ENCODE measurements at regions not wholly inside any gene's neighbourhood (a gene's known extent, or its start where the extent isn't known, plus 50 kb on each side); places are given as distances from the start of the nearest gene placed in this dataset.
A peak's percentile ranks its signal among the peaks of the same experiment; 100 is the strongest.

DNA sequence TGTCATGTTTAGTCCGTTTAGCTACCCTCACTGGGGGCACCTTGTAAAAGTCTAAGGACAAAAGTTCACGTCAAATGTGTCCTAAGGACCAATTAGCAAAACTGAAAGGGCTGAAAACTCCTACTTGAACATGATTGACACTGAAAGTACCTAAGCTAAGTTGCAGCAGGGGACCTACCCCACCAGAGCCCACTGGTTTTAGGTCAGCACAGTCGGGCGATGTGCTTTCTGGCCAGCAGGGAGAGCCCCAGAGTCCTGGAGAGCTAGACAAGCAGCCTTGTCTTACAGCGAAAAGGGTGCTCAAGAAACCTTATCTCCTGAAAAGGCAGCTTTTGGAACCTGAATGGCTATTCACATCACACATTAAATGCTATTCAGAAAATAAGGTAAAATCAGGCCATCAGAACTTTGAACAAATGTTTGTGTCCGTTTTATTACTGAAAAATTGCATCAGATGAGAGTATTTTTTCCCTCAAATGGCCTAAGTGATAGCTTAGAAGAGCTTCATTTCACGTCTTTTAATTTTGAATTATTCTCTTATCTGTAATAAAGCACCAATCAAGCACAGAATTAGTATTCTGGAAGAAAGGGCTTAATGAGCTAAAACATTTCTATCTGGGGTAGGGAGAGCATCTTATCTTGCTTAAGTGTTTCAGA is 52.2 kb upstream of the MKI67 start:
- no peak for DNase-seq (ENCODE audit: low read depth)
- no peaks in the 10 kb centered on the region for H3K27me3 ChIP-seq (ENCODE audit: control insufficient read depth, insufficient read depth, low read length)
- H3K4me3 ChIP-seq (ENCODE audit: low read depth, low read length): no peak overlapping the region
- TF ChIP-seq, protein P1, sequence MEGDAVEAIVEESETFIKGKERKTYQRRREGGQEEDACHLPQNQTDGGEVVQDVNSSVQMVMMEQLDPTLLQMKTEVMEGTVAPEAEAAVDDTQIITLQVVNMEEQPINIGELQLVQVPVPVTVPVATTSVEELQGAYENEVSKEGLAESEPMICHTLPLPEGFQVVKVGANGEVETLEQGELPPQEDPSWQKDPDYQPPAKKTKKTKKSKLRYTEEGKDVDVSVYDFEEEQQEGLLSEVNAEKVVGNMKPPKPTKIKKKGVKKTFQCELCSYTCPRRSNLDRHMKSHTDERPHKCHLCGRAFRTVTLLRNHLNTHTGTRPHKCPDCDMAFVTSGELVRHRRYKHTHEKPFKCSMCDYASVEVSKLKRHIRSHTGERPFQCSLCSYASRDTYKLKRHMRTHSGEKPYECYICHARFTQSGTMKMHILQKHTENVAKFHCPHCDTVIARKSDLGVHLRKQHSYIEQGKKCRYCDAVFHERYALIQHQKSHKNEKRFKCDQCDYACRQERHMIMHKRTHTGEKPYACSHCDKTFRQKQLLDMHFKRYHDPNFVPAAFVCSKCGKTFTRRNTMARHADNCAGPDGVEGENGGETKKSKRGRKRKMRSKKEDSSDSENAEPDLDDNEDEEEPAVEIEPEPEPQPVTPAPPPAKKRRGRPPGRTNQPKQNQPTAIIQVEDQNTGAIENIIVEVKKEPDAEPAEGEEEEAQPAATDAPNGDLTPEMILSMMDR (IDR thresholded peaks at IDR 0.05; ENCODE audit: insufficient read depth, low read length, poor library complexity, severe bottlenecking): peak; percentile 68
- H3K36me3 ChIP-seq (ENCODE audit: control insufficient read depth, insufficient read depth, low read length): no peaks in the 10 kb centered on the region

- Histone ChIP-seq H3K27me3 (ENCODE audit: control insufficient read depth, insufficient read depth, low read length) (no peaks in the 10 kb centered on the region), H3K36me3 (ENCODE audit: control insufficient read depth, insufficient read depth, low read length) (no peaks in the 10 kb centered on the region), H3K4me3 (ENCODE audit: low read depth, low read length) (no peak overlapping the region)
- DNase-seq (ENCODE audit: low read depth): no peak
- TF ChIP-seq, protein P1 (IDR thresholded peaks at IDR 0.05; ENCODE audit: insufficient read depth, low read length, poor library complexity, severe bottlenecking): no peak
Observed at GRCh38 chr10:128180843-128181242, 54.6 kb upstream of the MKI67 start.

DNA sequence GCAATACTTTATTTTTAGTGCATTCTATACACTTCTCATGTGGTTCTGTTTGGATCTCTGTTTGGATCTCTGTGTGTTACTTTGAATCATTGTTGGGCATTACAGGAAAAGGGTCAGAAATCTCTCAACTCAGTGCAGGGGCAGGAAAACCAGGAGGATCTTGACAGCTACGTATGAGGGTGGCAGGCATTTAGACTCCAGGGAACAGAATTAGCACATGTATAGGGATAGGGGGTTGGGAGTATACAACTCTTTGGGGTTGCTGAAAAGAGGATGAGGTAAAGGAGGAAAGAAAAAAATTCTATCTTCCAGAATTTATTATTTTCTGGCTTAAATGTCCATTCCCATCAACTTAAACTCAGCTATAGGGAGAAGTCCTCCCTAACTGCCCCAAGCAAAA is 59.4 kb upstream of the MKI67 start:
- H3K4me3 ChIP-seq (ENCODE audit: low read depth, low read length): no peak overlapping the region
- H3K36me3 ChIP-seq (ENCODE audit: control insufficient read depth, insufficient read depth, low read length): no peaks in the 10 kb centered on the region
- no peak for DNase-seq (ENCODE audit: low read depth)
- H3K27me3 ChIP-seq (ENCODE audit: control insufficient read depth, insufficient read depth, low read length): peaks cover 5% of the 10 kb centered on the region
- TF ChIP-seq, protein P1 (IDR thresholded peaks at IDR 0.05; ENCODE audit: insufficient read depth, low read length, poor library complexity, severe bottlenecking): no peak

DNA sequence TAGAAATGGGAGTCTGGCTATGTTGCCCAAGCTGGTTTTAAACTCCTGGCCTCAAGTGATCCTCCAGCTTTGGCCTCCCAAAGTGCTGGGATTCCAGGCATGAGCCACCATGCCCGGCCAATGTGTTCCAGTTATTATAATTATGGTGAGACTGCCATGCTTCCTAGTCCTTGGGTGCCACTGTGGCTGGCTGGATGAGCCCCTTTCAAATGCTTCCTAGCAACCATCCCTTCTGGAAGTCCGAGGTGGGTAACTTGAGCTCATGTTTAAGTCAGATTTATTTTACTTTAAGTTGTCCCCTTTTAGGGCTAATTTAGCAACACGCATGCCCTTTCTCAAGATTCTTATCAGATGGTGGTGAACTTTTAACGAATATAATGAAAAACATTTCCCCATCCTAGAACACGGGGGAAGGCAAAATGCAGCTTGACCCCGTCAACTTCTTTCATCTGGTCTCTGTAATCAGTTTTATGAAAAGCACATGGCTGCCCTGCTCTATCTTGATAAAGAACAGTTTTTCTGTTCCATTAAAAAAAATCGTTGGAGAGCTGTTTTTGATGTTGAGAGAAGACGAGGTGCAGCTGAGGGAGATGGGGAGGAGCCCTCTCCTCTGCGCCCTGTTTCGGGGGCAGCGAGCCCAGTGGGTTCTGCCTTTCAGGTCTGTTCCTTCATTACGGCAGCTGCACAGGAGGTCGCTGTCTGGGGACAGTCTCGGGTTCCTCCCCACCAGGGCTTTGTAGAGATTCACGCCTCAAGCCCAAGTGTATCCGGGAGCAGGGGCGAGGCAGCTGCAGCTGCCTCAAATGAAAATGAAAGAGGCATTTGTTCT is 61.0 kb upstream of the MKI67 start:
- DNase-seq (ENCODE audit: low read depth): no peak
- no peaks in the 10 kb centered on the region for H3K36me3 ChIP-seq (ENCODE audit: control insufficient read depth, insufficient read depth, low read length)
- peaks cover 5% of the 10 kb centered on the region for H3K27me3 ChIP-seq (ENCODE audit: control insufficient read depth, insufficient read depth, low read length)
- no peak overlapping the region for H3K4me3 ChIP-seq (ENCODE audit: low read depth, low read length)
- TF ChIP-seq, protein P1 (IDR thresholded peaks at IDR 0.05; ENCODE audit: insufficient read depth, low read length, poor library complexity, severe bottlenecking): no peak

DNA sequence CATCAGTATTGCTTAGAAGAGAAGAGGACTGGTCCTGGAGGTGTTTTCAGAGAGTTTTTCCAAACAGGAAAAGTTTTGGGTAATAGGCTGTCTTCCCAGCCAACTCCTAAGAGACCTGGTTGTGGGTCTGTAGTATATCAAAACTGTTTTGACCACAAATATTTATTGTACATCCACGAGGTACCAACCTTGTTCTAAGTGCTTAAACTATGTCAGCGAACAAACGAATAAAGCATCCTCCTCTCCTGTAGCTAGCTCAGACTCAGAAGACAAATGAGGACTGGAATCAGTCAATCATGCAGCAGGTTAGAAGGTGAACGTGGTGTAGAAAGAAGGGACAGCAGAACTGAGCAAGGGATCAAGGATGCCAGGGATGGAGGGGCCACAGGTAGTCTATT is 61.6 kb upstream of the MKI67 start:
- TF ChIP-seq, protein P1 (IDR thresholded peaks at IDR 0.05; ENCODE audit: insufficient read depth, low read length, poor library complexity, severe bottlenecking): no peak

More for the DNA sequence above, 61.6 kb upstream of the MKI67 start:
- Histone ChIP-seq H3K27me3 (ENCODE audit: control insufficient read depth, insufficient read depth, low read length) (peaks cover 5% of the 10 kb centered on the region), H3K36me3 (ENCODE audit: control insufficient read depth, insufficient read depth, low read length) (no peaks in the 10 kb centered on the region), H3K4me3 (ENCODE audit: low read depth, low read length) (no peak overlapping the region)
- no peak for DNase-seq (ENCODE audit: low read depth)

Data from kidney epithelial cell (primary cell).